H1 (cell line): ENCODE measurements at regions not wholly inside any gene's neighbourhood (a gene's known extent, or its start where the extent isn't known, plus 50 kb on each side); places are given as distances from the start of the nearest gene placed in this dataset.

Source experiments
- CTCF ChIA-PET: fragments of 300-600 bp; sonication (Branson Sonifier 250); formaldehyde crosslinking; loops from one replicate; lab custom pipeline; 2021; ENCODE audit not compliant: partially characterized antibody; lab: Charles Lee
- POLR2A ChIA-PET: fragments of 300-600 bp; sonication (Branson Sonifier 250); formaldehyde crosslinking; loops from one replicate; lab custom pipeline; 2021; ENCODE audit warnings: inconsistent platforms; ENCODE audit not compliant: partially characterized antibody; lab: Charles Lee
- DNase-seq, 2 experiments: peaks; one replicate each; pipeline versions ENCODE4 v3.0.0 to v3.0.0-alpha.2; 2010 to 2022; ENCODE audit warnings: low spot score in 2 of 2, low read depth in 1 of 2, mixed read lengths in 1 of 2
- FAIRE-seq: peaks from 2 replicates; lab custom pipeline; 2011; peaks lifted over from hg19 to GRCh38; lab: Jason Lieb, UNC
- H2AFZ ChIP-seq: 2 replicates; pipeline ENCODE4 v1.8.1; 2012; ENCODE audit warnings: low read length, inconsistent platforms
- H2AK5ac ChIP-seq: 2 replicates; pipeline ENCODE4 v1.6.1; 2013; ENCODE audit warnings: low read depth, low read length
- H2BK120ac ChIP-seq: replicated peaks from 2 replicates; pipeline ENCODE3; 2013; ENCODE audit warnings: low read depth, low read length, inconsistent platforms
- H2BK12ac ChIP-seq: 2 replicates; pipeline ENCODE4 v1.6.1; 2013; ENCODE audit warnings: low read depth, low read length
- H2BK15ac ChIP-seq: 2 replicates; pipeline ENCODE4 v1.6.1; 2013; ENCODE audit warnings: low read length
- H2BK20ac ChIP-seq: 2 replicates; pipeline ENCODE4 v1.6.1; 2013; ENCODE audit warnings: low read length
- H2BK5ac ChIP-seq: 2 replicates; pipeline ENCODE4 v1.6.1; 2013; ENCODE audit warnings: low read depth, low read length
- H3K14ac ChIP-seq: 2 replicates; pipeline ENCODE4 v1.6.1; 2013; ENCODE audit warnings: inconsistent platforms; ENCODE audit not compliant: insufficient read length
- H3K18ac ChIP-seq: 2 replicates; pipeline ENCODE4 v1.6.1; 2013; ENCODE audit warnings: low read length; ENCODE audit errors: extremely low read depth
- H3K23ac ChIP-seq: 2 replicates; pipeline ENCODE4 v1.6.1; 2013; ENCODE audit warnings: inconsistent platforms; ENCODE audit not compliant: insufficient read length
- H3K23me2 ChIP-seq: 2 replicates; pipeline ENCODE4 v1.6.1; 2013; ENCODE audit warnings: low read depth, low read length
- H3K27ac ChIP-seq: 2 replicates; pipeline ENCODE4 v1.6.1; 2011; ENCODE audit warnings: low read depth, low read length, inconsistent platforms
- H3K27me3 ChIP-seq, 4 experiments: replicated peaks in 1 of 4; 1 replicate in 1 of 4; 2 replicates in 3 of 4; pipeline versions ENCODE4 v1.6.1 to v1.8.1; 2011 to 2013; ENCODE audit warnings: low read length in 3 of 4, mild to moderate bottlenecking in 3 of 4, inconsistent platforms in 2 of 4, mixed read lengths in 2 of 4, moderate library complexity in 1 of 4; ENCODE audit not compliant: control insufficient read depth in 3 of 4, insufficient read depth in 3 of 4; ENCODE audit errors: extremely low read depth in 1 of 4
- H3K36me3 ChIP-seq, 4 experiments: 2 replicates each; pipeline versions ENCODE4 v1.6.1 to v1.8.1; 2011 to 2013; ENCODE audit warnings: mild to moderate bottlenecking in 4 of 4, low read length in 3 of 4, moderate library complexity in 2 of 4, control low read depth in 1 of 4, inconsistent platforms in 1 of 4; ENCODE audit not compliant: insufficient read depth in 4 of 4, control insufficient read depth in 2 of 4
- H3K4ac ChIP-seq: replicated peaks from 2 replicates; pipeline ENCODE3; 2013; ENCODE audit warnings: low read length, low read depth, mixed read lengths, inconsistent platforms; ENCODE audit not compliant: insufficient read length
- H3K4me1 ChIP-seq, 4 experiments: replicated peaks in 1 of 4; 1 replicate in 1 of 4; 2 replicates in 3 of 4; pipeline versions ENCODE4 v1.6.1 to v1.8.1; 2011 to 2013; ENCODE audit warnings: low read length in 3 of 4, inconsistent platforms in 2 of 4, mixed read lengths in 1 of 4; ENCODE audit not compliant: insufficient read depth in 4 of 4, control insufficient read depth in 3 of 4
- H3K4me2 ChIP-seq, 2 experiments: 2 replicates each; pipeline versions ENCODE4 v1.6.1 to v1.8.1; 2011 to 2013; ENCODE audit warnings: low read depth in 2 of 2, low read length in 2 of 2, control low read depth in 1 of 2, inconsistent platforms in 1 of 2, mild to moderate bottlenecking in 1 of 2; ENCODE audit not compliant: insufficient read depth in 1 of 2
- H3K4me3 ChIP-seq, 4 experiments: fragments of 200-600, 300-600 bp in 1 of 4; sonication (generic), shearing (Covaris generic), sonication (Bioruptor Twin) in 1 of 4; 2 replicates each; pipeline versions ENCODE4 v1.5.1 to v1.8.1; 2011 to 2016; ENCODE audit warnings: low read length in 4 of 4, low read depth in 3 of 4, control low read depth in 2 of 4, inconsistent platforms in 2 of 4, mild to moderate bottlenecking in 2 of 4, mixed read lengths in 1 of 4, moderate library complexity in 1 of 4; ENCODE audit not compliant: insufficient read depth in 2 of 4; ENCODE audit errors: extremely low read depth in 1 of 4
- H3K56ac ChIP-seq: replicated peaks from 2 replicates; pipeline ENCODE3; 2013; ENCODE audit warnings: low read depth, mild to moderate bottlenecking, mixed read lengths, low read length, inconsistent platforms; ENCODE audit not compliant: insufficient read length
- H3K79me1 ChIP-seq: 2 replicates; pipeline ENCODE4 v1.6.1; 2013; ENCODE audit warnings: low read depth, low read length, control low read depth
- H3K79me2 ChIP-seq, 2 experiments: 2 replicates each; pipeline versions ENCODE4 v1.6.1 to v1.8.1; 2012 to 2013; ENCODE audit warnings: low read length in 2 of 2, mild to moderate bottlenecking in 2 of 2, inconsistent platforms in 1 of 2; ENCODE audit not compliant: insufficient read depth in 2 of 2, control insufficient read depth in 1 of 2
- H3K9ac ChIP-seq, 4 experiments: replicated peaks in 1 of 4; 1 replicate in 1 of 4; 2 replicates in 3 of 4; pipeline versions ENCODE4 v1.6.1 to v1.8.1; 2011 to 2013; ENCODE audit warnings: low read depth in 3 of 4, low read length in 3 of 4, control low read depth in 2 of 4, mild to moderate bottlenecking in 2 of 4, moderate library complexity in 2 of 4, inconsistent platforms in 1 of 4; ENCODE audit errors: extremely low read depth in 1 of 4
- H3K9me3 ChIP-seq, 2 experiments: 2 replicates each; pipeline versions ENCODE4 v1.6.1 to v1.8.1; 2012 to 2013; ENCODE audit warnings: mild to moderate bottlenecking in 2 of 2, moderate library complexity in 2 of 2, control low read depth in 1 of 2, inconsistent platforms in 1 of 2, low read depth in 1 of 2, low read length in 1 of 2, mixed read lengths in 1 of 2; ENCODE audit not compliant: insufficient read depth in 2 of 2
- H4K20me1 ChIP-seq, 2 experiments: replicated peaks in 1 of 2; 2 replicates each; pipeline versions ENCODE3 to v1.8.1; 2011 to 2013; ENCODE audit warnings: inconsistent platforms in 2 of 2, low read length in 2 of 2, mild to moderate bottlenecking in 1 of 2; ENCODE audit not compliant: insufficient read depth in 2 of 2, control insufficient read depth in 1 of 2
- H4K5ac ChIP-seq: 2 replicates; pipeline ENCODE4 v1.6.1; 2013; ENCODE audit warnings: low read length, low read depth, mixed read lengths, inconsistent platforms; ENCODE audit not compliant: insufficient read length
- H4K8ac ChIP-seq: 2 replicates; pipeline ENCODE4 v1.8.0; 2013; ENCODE audit warnings: mild to moderate bottlenecking, moderate library complexity, low read length, inconsistent platforms; ENCODE audit not compliant: insufficient read depth; ENCODE audit errors: extremely low read depth
- H4K91ac ChIP-seq: replicated peaks from 2 replicates; pipeline ENCODE3; 2013; ENCODE audit warnings: low read length, mixed read lengths, inconsistent platforms; ENCODE audit not compliant: insufficient read length
- BACH1 ChIP-seq: IDR thresholded peaks from 2 replicates; pipeline ENCODE4 v1.6.1; 2012; ENCODE audit warnings: low read length, improper control_type of control experiment
- BCL11A ChIP-seq, 2 experiments: IDR thresholded peaks; one replicate each; pipeline ENCODE4 v1.6.1; 2011; ENCODE audit warnings: low read depth in 2 of 2, low read length in 2 of 2, mild to moderate bottlenecking in 2 of 2
- BRCA1 ChIP-seq: IDR thresholded peaks from 2 replicates; pipeline ENCODE4 v1.6.1; 2012; ENCODE audit warnings: low read depth, low read length, improper control_type of control experiment
- CEBPB ChIP-seq: IDR thresholded peaks from 2 replicates; pipeline ENCODE4 v1.6.1; 2012; ENCODE audit warnings: low read depth, low read length
- GABPA ChIP-seq: IDR thresholded peaks from 2 replicates; pipeline ENCODE4 v1.6.1; 2011; ENCODE audit warnings: mild to moderate bottlenecking, low read length, moderate library complexity, borderline replicate concordance; ENCODE audit not compliant: insufficient read depth
- GTF2F1 ChIP-seq: IDR thresholded peaks from 2 replicates; pipeline ENCODE4 v1.6.1; 2012; ENCODE audit warnings: low read depth, low read length, improper control_type of control experiment, borderline replicate concordance
- KDM1A ChIP-seq: fragments of 200-600, 300-600 bp; sonication (generic); IDR thresholded peaks from 2 replicates; pipeline ENCODE4 v1.7.1; 2016; ENCODE audit warnings: mild to moderate bottlenecking, low read length, borderline replicate concordance
- NANOG ChIP-seq: IDR thresholded peaks from 2 replicates; pipeline ENCODE4 v1.6.1; 2011; ENCODE audit warnings: low read length, low read depth, mild to moderate bottlenecking, inconsistent platforms; ENCODE audit not compliant: insufficient read depth, poor library complexity, severe bottlenecking
- POLR2A ChIP-seq, 2 experiments: IDR thresholded peaks; 1 replicate in 1 of 2; 2 replicates in 1 of 2; pipeline ENCODE4 v1.6.1; 2011; ENCODE audit warnings: low read depth in 2 of 2, low read length in 2 of 2, mild to moderate bottlenecking in 2 of 2; ENCODE audit errors: control extremely low read depth in 1 of 2
- RFX5 ChIP-seq: IDR thresholded peaks from 2 replicates; pipeline ENCODE4 v1.6.1; 2011; ENCODE audit warnings: low read depth, low read length, improper control_type of control experiment, borderline replicate concordance
- RXRA ChIP-seq: IDR thresholded peaks from 2 replicates; pipeline ENCODE4 v1.6.1; 2011; ENCODE audit warnings: low read depth, mild to moderate bottlenecking, low read length, moderate library complexity; ENCODE audit not compliant: insufficient read depth
- SP1 ChIP-seq: IDR thresholded peaks from 2 replicates; pipeline ENCODE4 v1.6.1; 2011; ENCODE audit warnings: low read depth, low read length
- TCF12 ChIP-seq: IDR thresholded peaks from 2 replicates; pipeline ENCODE4 v1.6.1; 2011; ENCODE audit warnings: low read depth, mild to moderate bottlenecking, low read length
- TEAD4 ChIP-seq: IDR thresholded peaks from 2 replicates; pipeline ENCODE4 v1.6.1; 2012; ENCODE audit warnings: low read depth, low read length, inconsistent platforms, mixed read lengths
- TF ChIP-seq, protein P1 (sequence below): IDR thresholded peaks from 2 replicates; pipeline ENCODE4 v1.6.1; 2011; ENCODE audit warnings: low read depth, mild to moderate bottlenecking, low read length; ENCODE audit not compliant: insufficient read depth
- TF ChIP-seq, protein P2 (sequence below): IDR thresholded peaks from 2 replicates; pipeline ENCODE4 v1.6.1; 2011; ENCODE audit warnings: low read length, improper control_type of control experiment

DNA sequence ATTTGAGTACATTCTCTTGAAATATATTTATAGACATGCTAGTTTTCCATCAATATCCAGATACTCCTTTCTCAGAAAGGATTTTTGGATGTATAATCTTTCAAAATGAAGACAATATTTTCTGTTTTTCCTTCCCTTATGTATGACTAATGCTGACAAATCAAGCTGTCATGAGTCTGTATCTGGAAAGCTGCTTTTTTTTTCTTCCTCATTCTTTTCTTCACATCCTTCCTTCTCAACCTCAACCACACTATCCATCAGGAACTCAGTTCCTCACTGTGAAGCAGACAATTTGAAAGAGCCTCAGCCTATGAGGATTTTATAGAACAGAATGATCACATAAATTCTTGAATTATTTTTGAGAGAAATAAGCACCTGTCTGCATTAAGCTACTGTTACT is 335.9 kb upstream of the EPHA6 start:
- Histone ChIP-seq H3K23me2 (no peaks in the 10 kb centered on the region), H4K5ac (no peak overlapping the region), H3K56ac (no peak overlapping the region), H3K79me1 (no peaks in the 10 kb centered on the region), H3K27ac (no peak overlapping the region), H3K23ac (no peak overlapping the region), H4K8ac (no peak overlapping the region), H3K27me3 (no peaks in the 10 kb centered on the region), H3K4me2 (no peak overlapping the region), H2BK20ac (no peak overlapping the region), H3K4me3 (no peak overlapping the region), H2BK12ac (no peak overlapping the region), H3K14ac (no peak overlapping the region), H2AFZ (no peak overlapping the region), H2BK5ac (no peak overlapping the region), H2BK120ac (no peak overlapping the region), H2AK5ac (no peak overlapping the region), H3K79me2 (no peaks in the 10 kb centered on the region), H3K4me1 (no peaks in the 10 kb centered on the region), H4K91ac (no peak overlapping the region), H3K36me3 (no peaks in the 10 kb centered on the region), H3K4ac (no peak overlapping the region), H3K18ac (no peak overlapping the region), H3K9ac (no peak overlapping the region), H4K20me1 (no peaks in the 10 kb centered on the region), H3K9me3 (no peaks in the 10 kb centered on the region), H2BK15ac (no peak overlapping the region)
- ChIA-PET POLR2A (no interaction called here), CTCF (no interaction called here)
- DNase-seq = no peak
- no peak for FAIRE-seq
- TF ChIP-seq POLR2A (IDR thresholded peaks at IDR 0.05; ENCODE audit: control extremely low read depth in 1 of 2, low read depth in 2 of 2, low read length in 2 of 2) = no peak
- TF ChIP-seq KDM1A = no peak
- TF ChIP-seq TEAD4 = no peak
- no peak for TF ChIP-seq SP1
- no peak for TF ChIP-seq GABPA
- no peak for TF ChIP-seq RXRA
- TF ChIP-seq RFX5 = no peak
- TF ChIP-seq, protein P1, sequence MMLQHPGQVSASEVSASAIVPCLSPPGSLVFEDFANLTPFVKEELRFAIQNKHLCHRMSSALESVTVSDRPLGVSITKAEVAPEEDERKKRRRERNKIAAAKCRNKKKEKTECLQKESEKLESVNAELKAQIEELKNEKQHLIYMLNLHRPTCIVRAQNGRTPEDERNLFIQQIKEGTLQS = no peak
- TF ChIP-seq GTF2F1 = no peak
- TF ChIP-seq TCF12 = no peak
- TF ChIP-seq BACH1 = no peak
- TF ChIP-seq, protein P2, sequence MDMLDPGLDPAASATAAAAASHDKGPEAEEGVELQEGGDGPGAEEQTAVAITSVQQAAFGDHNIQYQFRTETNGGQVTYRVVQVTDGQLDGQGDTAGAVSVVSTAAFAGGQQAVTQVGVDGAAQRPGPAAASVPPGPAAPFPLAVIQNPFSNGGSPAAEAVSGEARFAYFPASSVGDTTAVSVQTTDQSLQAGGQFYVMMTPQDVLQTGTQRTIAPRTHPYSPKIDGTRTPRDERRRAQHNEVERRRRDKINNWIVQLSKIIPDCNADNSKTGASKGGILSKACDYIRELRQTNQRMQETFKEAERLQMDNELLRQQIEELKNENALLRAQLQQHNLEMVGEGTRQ = no peak
- no peak for TF ChIP-seq BCL11A (IDR thresholded peaks at IDR 0.05; ENCODE audit: low read depth in 2 of 2, low read length in 2 of 2)
- no peak for TF ChIP-seq BRCA1
- no peak for TF ChIP-seq NANOG
- no peak for TF ChIP-seq CEBPB
